H9 (cell line): ENCODE measurements at regions not wholly inside any gene's neighbourhood (a gene's known extent, or its start where the extent isn't known, plus 50 kb on each side); places are given as distances from the start of the nearest gene placed in this dataset.
A peak's percentile ranks its signal among the peaks of the same experiment; 100 is the strongest.

Source experiments
- DNase-seq: peaks from one replicate; pipeline ENCODE4 v3.0.0-alpha.2; 2017
- H2AFZ ChIP-seq: one replicate; pipeline ENCODE4 v1.6.1; 2013; ENCODE audit warnings: mild to moderate bottlenecking, low read length, control low read depth, moderate library complexity
- H2AK5ac ChIP-seq: 2 replicates; pipeline ENCODE4 v1.6.1; 2013; ENCODE audit warnings: low read length, control low read depth, mixed read lengths; ENCODE audit not compliant: insufficient read length
- H2BK120ac ChIP-seq: one replicate; pipeline ENCODE4 v1.6.1; 2013; ENCODE audit warnings: low read depth, mild to moderate bottlenecking, low read length, control low read depth, inconsistent platforms; ENCODE audit not compliant: poor library complexity, severe bottlenecking
- H2BK12ac ChIP-seq: 2 replicates; pipeline ENCODE4 v1.6.1; 2013; ENCODE audit warnings: low read length, control low read depth, mixed read lengths, low read depth; ENCODE audit not compliant: insufficient read length
- H2BK15ac ChIP-seq: 2 replicates; pipeline ENCODE4 v1.6.1; 2013; ENCODE audit warnings: low read depth, low read length, control low read depth
- H2BK20ac ChIP-seq: one replicate; pipeline ENCODE4 v1.6.1; 2013; ENCODE audit warnings: low read depth, mild to moderate bottlenecking, low read length, control low read depth, inconsistent platforms; ENCODE audit not compliant: poor library complexity, severe bottlenecking
- H2BK5ac ChIP-seq: 2 replicates; pipeline ENCODE4 v1.6.1; 2013; ENCODE audit warnings: low read length, control low read depth, mixed read lengths; ENCODE audit not compliant: insufficient read length
- H3K14ac ChIP-seq: 2 replicates; pipeline ENCODE4 v1.6.1; 2013; ENCODE audit warnings: low read length, control low read depth; ENCODE audit not compliant: insufficient read depth
- H3K18ac ChIP-seq: 2 replicates; pipeline ENCODE4 v1.6.1; 2013; ENCODE audit warnings: low read depth, mild to moderate bottlenecking, mixed read lengths, low read length, control low read depth; ENCODE audit not compliant: insufficient read length
- H3K23ac ChIP-seq: 2 replicates; pipeline ENCODE4 v1.6.1; 2013; ENCODE audit warnings: low read length, control low read depth, mixed read lengths, low read depth; ENCODE audit not compliant: insufficient read length
- H3K23me2 ChIP-seq: 2 replicates; pipeline ENCODE4 v1.6.1; 2013; ENCODE audit warnings: low read depth, mild to moderate bottlenecking, mixed read lengths, low read length, control low read depth; ENCODE audit not compliant: insufficient read length, poor library complexity, severe bottlenecking
- H3K27ac ChIP-seq: 2 replicates; pipeline ENCODE4 v1.5.1; 2013; ENCODE audit warnings: low read length, control low read depth, mixed read lengths, low read depth; ENCODE audit not compliant: insufficient read length
- H3K27me3 ChIP-seq: 2 replicates; pipeline ENCODE4 v1.6.1; 2013; ENCODE audit warnings: low read length, control low read depth, inconsistent platforms; ENCODE audit not compliant: insufficient read depth
- H3K4ac ChIP-seq: 2 replicates; pipeline ENCODE4 v1.6.1; 2013; ENCODE audit warnings: low read depth, mild to moderate bottlenecking, control low read depth, inconsistent platforms, low read length, moderate library complexity
- H3K4me1 ChIP-seq: 2 replicates; pipeline ENCODE4 v1.6.1; 2013; ENCODE audit warnings: low read length, control low read depth, inconsistent platforms; ENCODE audit not compliant: insufficient read depth
- H3K4me2 ChIP-seq: 2 replicates; pipeline ENCODE4 v1.6.1; 2013; ENCODE audit warnings: low read length, control low read depth, mixed read lengths; ENCODE audit not compliant: insufficient read length, insufficient read depth
- H3K56ac ChIP-seq: 2 replicates; pipeline ENCODE4 v1.6.1; 2013; ENCODE audit warnings: low read depth, mild to moderate bottlenecking, mixed read lengths, low read length, control low read depth; ENCODE audit not compliant: insufficient read length
- H3K79me1 ChIP-seq: 2 replicates; pipeline ENCODE4 v1.6.1; 2013; ENCODE audit warnings: low read depth, mild to moderate bottlenecking, moderate library complexity, low read length, control low read depth, inconsistent platforms; ENCODE audit not compliant: insufficient read depth, poor library complexity, severe bottlenecking
- H3K79me2 ChIP-seq: 2 replicates; pipeline ENCODE4 v1.6.1; 2013; ENCODE audit warnings: low read length, control low read depth, inconsistent platforms; ENCODE audit not compliant: insufficient read depth
- H3K9ac ChIP-seq: 2 replicates; pipeline ENCODE4 v1.6.1; 2013; ENCODE audit warnings: low read length, control low read depth, mixed read lengths; ENCODE audit not compliant: insufficient read length; ENCODE audit errors: extremely low read depth
- H3K9me3 ChIP-seq: one replicate; pipeline ENCODE4 v1.6.1; 2013; ENCODE audit warnings: low read depth, low read length, inconsistent platforms; ENCODE audit not compliant: control insufficient read depth
- H3T11ph ChIP-seq: one replicate; pipeline ENCODE4 v1.6.1; 2013; ENCODE audit warnings: mild to moderate bottlenecking, low read length, control low read depth, inconsistent platforms
- H4K20me1 ChIP-seq: one replicate; pipeline ENCODE4 v1.6.1; 2013; ENCODE audit not compliant: control insufficient read depth, insufficient read length, insufficient read depth
- H4K5ac ChIP-seq: 2 replicates; pipeline ENCODE4 v1.6.1; 2013; ENCODE audit warnings: low read depth, mild to moderate bottlenecking, mixed read lengths, low read length, control low read depth; ENCODE audit not compliant: insufficient read length
- H4K8ac ChIP-seq: replicated peaks from 2 replicates; pipeline ENCODE4 v1.6.1; 2013; ENCODE audit warnings: low read length, control low read depth, mixed read lengths, low read depth; ENCODE audit not compliant: insufficient read length
- H4K91ac ChIP-seq: 2 replicates; pipeline ENCODE4 v1.6.1; 2013; ENCODE audit warnings: low read depth, mild to moderate bottlenecking, moderate library complexity, mixed read lengths, low read length, control low read depth; ENCODE audit not compliant: insufficient read length
- H3K27ac Mint-ChIP-seq, 3 experiments: 2 replicates in 2 of 3; 3 replicates in 1 of 3; pipeline ENCODE4 v1.8.0; 2020 to 2021; ENCODE audit warnings: mixed read lengths in 3 of 3, mild to moderate bottlenecking in 1 of 3, moderate library complexity in 1 of 3
- H3K27me3 Mint-ChIP-seq: 2 replicates; pipeline ENCODE4 v1.8.0; 2021; ENCODE audit warnings: low read depth, mild to moderate bottlenecking, moderate library complexity, mixed read lengths
- H3K36me3 Mint-ChIP-seq, 3 experiments: 2 replicates in 2 of 3; 3 replicates in 1 of 3; pipeline ENCODE4 v1.8.0; 2020 to 2021; ENCODE audit warnings: low read depth in 3 of 3, mixed read lengths in 3 of 3; ENCODE audit not compliant: insufficient read depth in 1 of 3
- H3K4me1 Mint-ChIP-seq, 2 experiments: 2 replicates each; pipeline ENCODE4 v1.8.0; 2020; ENCODE audit warnings: mixed read lengths in 2 of 2
- H3K4me3 Mint-ChIP-seq, 2 experiments: 2 replicates in 1 of 2; 3 replicates in 1 of 2; pipeline ENCODE4 v1.8.0; 2020 to 2021; ENCODE audit warnings: mild to moderate bottlenecking in 2 of 2, mixed read lengths in 2 of 2, moderate library complexity in 1 of 2
- H3K9me3 Mint-ChIP-seq, 2 experiments: 2 replicates in 1 of 2; 3 replicates in 1 of 2; pipeline ENCODE4 v1.8.0; 2020; ENCODE audit warnings: mild to moderate bottlenecking in 2 of 2, mixed read lengths in 2 of 2, moderate library complexity in 1 of 2
- CTCF ChIP-seq: fragments of 200-600 bp; sonication (generic); conservative IDR thresholded peaks from 3 replicates; pipeline ENCODE4 v1.8.0; 2021; ENCODE audit warnings: antibody characterized with exemption, mild to moderate bottlenecking
- WGBS: extraction: QIAGEN DNeasy Blood & Tissue Kit; methylation state at CpG from one replicate; pipeline ENCODE4 v1.1.7; 2013; ENCODE audit warnings: missing lambda C conversion rate, low lambda C conversion rate, mixed read lengths; ENCODE audit not compliant: insufficient read length; ENCODE audit errors: extremely low coverage; 5-methylcytosine and 5-hydroxymethylcytosine counted together

- no peak overlapping the region for H4K8ac ChIP-seq
- no peak overlapping the region for H3K56ac ChIP-seq
- Mint-ChIP-seq H3K9me3 (peaks cover 4% of the 10 kb centered on the region in 2 experiments; a peak in 4 of 5 replicates), H3K4me1 (no peaks in the 10 kb centered on the region), H3K27ac (peak overlapping the region in 1 of 3 experiments; percentile 40; a peak in 2 of 7 replicates), H3K36me3 (no peaks in the 10 kb centered on the region), H3K27me3 (peaks cover 4% of the 10 kb centered on the region; the same call in 1 of the 2 replicates), H3K4me3 (no peak overlapping the region)
- H3T11ph ChIP-seq: no peak overlapping the region
- no peaks in the 10 kb centered on the region for H3K9me3 ChIP-seq
- no CpG with 5 or more reads among the region's 8 CpGs for WGBS
- no peak overlapping the region for H4K5ac ChIP-seq
- no peak overlapping the region for H3K4me2 ChIP-seq
- H4K20me1 ChIP-seq: no peaks in the 10 kb centered on the region
- no peak overlapping the region for H3K18ac ChIP-seq
- no peak overlapping the region for H3K14ac ChIP-seq
- no peaks in the 10 kb centered on the region for H3K27me3 ChIP-seq
- no peak overlapping the region for H3K23ac ChIP-seq
- H3K79me2 ChIP-seq: no peaks in the 10 kb centered on the region
- H3K4me1 ChIP-seq: no peaks in the 10 kb centered on the region
- H2AK5ac ChIP-seq: no peak overlapping the region
- H2BK5ac ChIP-seq: no peak overlapping the region
- H3K79me1 ChIP-seq: no peaks in the 10 kb centered on the region
- H2BK20ac ChIP-seq: no peak overlapping the region
- H3K4ac ChIP-seq: no peak overlapping the region
- no peaks in the 10 kb centered on the region for H3K23me2 ChIP-seq
- H2BK120ac ChIP-seq: no peak overlapping the region
- no peak overlapping the region for H2AFZ ChIP-seq
- no peak overlapping the region for H2BK12ac ChIP-seq
- no peak for DNase-seq
- H2BK15ac ChIP-seq: no peak overlapping the region
- H3K9ac ChIP-seq: no peak overlapping the region
- no peak for TF ChIP-seq CTCF
- no peak overlapping the region for H4K91ac ChIP-seq
- H3K27ac ChIP-seq: no peak overlapping the region
These were observed 65.1 kb upstream of the TRIB2 start for GRCh38 chr2:12651641-12652040.
